ENCODE measurements at regions not wholly inside any gene's neighbourhood (a gene's known extent, or its start where the extent isn't known, plus 50 kb on each side); places are given as distances from the start of the nearest gene placed in this dataset.

DNA sequence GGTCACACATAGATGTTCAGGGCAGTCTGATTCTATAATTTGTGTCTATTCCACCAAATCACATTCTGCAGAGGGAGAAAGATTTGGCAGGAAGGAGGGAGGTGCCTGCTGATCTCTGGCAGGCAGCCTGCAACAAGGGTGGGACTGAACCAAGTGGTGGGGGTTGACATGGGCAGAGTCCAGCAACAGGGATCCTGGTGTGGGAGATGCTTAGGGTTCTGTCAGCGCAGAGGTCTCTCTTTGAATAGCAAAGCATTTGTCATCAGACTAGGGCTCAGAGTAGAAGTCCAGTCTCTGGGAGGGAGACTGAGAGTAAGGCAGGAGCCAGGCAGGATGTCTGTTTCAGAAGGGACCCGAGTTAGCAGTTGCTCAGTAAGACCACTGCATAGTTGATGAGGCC lies 94.6 kb downstream of the UTP18 start:
- no peaks in the 10 kb centered on the region for H3K9me3 ChIP-seq
- H3K36me3 ChIP-seq = no peaks in the 10 kb centered on the region
- intact Hi-C loops (cut with DNase I; ENCODE audit: low total_unique reads) = no loop called here
- H3K27me3 ChIP-seq = no peaks in the 10 kb centered on the region
- H3K27ac ChIP-seq = no peak overlapping the region
- H3K4me1 ChIP-seq = no peaks in the 10 kb centered on the region
- no peak for DNase-seq
- no peak overlapping the region for H3K4me3 ChIP-seq
- TF ChIP-seq, protein P1, sequence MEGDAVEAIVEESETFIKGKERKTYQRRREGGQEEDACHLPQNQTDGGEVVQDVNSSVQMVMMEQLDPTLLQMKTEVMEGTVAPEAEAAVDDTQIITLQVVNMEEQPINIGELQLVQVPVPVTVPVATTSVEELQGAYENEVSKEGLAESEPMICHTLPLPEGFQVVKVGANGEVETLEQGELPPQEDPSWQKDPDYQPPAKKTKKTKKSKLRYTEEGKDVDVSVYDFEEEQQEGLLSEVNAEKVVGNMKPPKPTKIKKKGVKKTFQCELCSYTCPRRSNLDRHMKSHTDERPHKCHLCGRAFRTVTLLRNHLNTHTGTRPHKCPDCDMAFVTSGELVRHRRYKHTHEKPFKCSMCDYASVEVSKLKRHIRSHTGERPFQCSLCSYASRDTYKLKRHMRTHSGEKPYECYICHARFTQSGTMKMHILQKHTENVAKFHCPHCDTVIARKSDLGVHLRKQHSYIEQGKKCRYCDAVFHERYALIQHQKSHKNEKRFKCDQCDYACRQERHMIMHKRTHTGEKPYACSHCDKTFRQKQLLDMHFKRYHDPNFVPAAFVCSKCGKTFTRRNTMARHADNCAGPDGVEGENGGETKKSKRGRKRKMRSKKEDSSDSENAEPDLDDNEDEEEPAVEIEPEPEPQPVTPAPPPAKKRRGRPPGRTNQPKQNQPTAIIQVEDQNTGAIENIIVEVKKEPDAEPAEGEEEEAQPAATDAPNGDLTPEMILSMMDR (IDR thresholded peaks at IDR 0.05) = no peak
- TF ChIP-seq POLR2A (IDR thresholded peaks at IDR 0.05) = no peak

DNA sequence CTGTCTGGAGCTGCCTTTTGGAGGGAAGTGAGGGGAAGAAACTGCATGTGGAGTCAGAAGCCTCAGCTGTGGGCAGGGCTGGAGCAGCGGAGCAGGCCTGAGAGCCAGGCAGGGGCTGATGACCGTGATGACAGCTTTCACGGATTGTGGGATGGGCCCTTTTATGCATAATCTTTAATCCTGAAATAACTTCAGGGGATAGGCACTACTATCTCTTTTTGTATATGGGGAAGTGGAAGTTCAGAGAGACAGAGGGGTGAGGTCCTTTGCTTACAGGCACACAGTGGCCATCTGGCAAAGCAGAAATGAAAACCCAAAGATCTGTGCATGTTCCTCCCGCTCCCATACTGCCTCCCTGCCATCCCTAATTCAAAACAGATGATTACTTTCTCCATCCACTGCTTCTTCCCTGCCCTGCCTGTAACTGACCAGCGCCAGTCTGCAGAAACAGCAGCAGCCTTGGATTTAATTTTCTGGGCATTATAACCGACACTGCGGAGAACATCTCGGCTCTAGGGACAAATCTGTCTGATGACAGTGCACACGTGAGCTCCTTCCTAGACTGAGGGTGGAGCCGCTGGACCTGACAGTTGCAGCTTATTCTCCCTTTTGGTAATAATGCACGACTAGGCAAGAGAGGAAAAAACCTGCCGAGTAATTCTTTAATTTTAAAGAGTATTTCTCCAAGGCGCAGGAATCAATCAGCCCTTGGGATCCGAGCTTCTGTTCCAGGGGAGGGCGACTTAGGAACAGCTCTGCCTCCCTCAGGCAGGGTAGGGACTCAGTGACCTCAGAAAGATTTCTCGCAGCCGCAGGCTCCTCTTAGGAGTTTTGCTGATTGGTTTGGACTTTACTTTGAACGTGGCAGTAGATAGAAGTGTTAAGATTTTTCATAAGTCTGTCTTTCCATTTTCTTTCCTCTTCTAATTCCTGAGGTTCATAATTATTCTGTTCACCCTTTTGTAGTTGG lies 95.4 kb downstream of the UTP18 start:
- DNase-seq = no peak
- Histone ChIP-seq H3K9me3 (no peaks in the 10 kb centered on the region), H3K4me1 (no peaks in the 10 kb centered on the region), H3K36me3 (no peaks in the 10 kb centered on the region), H3K4me3 (no peak overlapping the region), H3K27ac (no peak overlapping the region), H3K27me3 (no peaks in the 10 kb centered on the region)
- intact Hi-C loops (cut with DNase I; ENCODE audit: low total_unique reads) = no loop called here
- TF ChIP-seq POLR2A (IDR thresholded peaks at IDR 0.05) = no peak
- TF ChIP-seq, protein P1 (IDR thresholded peaks at IDR 0.05) = no peak

DNA sequence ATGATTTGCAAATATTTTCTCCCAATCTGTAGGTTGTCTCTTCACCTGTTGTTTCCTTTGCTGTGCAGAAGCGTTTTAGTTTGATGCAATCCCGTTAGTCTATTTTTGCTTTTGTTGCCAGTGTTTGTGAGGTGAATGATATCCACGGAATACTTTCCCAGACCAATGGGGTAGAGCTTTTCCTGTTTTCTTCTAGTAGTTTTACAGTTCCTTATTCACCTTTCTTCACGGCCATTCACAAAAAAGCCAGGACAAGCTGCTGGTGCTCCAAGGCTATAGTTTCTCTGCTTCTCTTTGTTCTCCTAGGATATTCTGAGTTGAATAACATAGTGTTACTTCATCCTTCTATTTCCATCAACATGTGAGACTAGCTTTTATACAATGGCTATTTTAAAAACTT lies 98.7 kb downstream of the UTP18 start:
- intact Hi-C loops (cut with DNase I; ENCODE audit: low total_unique reads) = no loop called here
- no peak for DNase-seq
- Histone ChIP-seq H3K9me3 (no peaks in the 10 kb centered on the region), H3K4me3 (no peak overlapping the region), H3K4me1 (no peaks in the 10 kb centered on the region), H3K27ac (no peak overlapping the region), H3K36me3 (no peaks in the 10 kb centered on the region), H3K27me3 (no peaks in the 10 kb centered on the region)
- TF ChIP-seq POLR2A (IDR thresholded peaks at IDR 0.05) = no peak

DNA sequence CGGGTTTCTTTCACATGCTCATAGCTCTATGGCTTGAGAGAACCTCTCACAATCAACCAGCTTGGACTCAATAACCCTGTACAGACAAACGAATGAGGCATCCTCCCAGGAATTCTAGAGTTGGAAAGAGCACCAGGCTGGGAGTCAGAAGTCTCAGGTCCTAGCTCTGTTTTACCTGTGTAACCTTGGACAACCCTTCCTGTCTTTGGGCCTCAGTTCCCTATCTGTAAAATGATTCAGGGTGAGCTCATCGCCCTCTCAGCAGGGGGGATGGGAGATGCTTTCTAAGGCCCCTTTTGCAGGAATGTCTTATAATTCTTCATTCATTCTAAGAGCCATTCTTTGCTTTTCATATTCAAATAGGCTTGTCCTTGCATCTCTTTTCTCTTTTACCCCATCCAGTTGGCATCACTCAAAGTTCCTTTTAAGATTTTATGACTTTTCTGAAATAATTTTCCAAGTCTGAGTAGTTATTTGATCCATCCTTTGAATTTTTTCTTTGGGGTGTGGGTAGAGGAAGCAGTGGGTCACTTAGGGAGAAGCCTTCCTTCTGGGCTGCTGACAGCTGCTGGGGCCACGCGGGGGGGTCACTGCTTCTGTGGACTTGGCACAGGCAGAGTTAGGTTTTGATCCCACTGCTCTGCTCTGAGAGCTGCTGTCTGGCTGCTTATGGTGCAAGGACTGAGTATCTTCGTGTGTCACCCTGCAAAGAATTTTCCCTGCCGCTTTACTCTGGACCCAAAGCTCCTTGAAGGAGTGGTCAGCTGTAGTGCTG lies 102.7 kb downstream of the UTP18 start:
- Histone ChIP-seq H3K4me1 (no peaks in the 10 kb centered on the region), H3K36me3 (no peaks in the 10 kb centered on the region), H3K9me3 (no peaks in the 10 kb centered on the region), H3K4me3 (no peak overlapping the region), H3K27me3 (no peaks in the 10 kb centered on the region), H3K27ac (no peak overlapping the region)
- no peak for DNase-seq
- intact Hi-C loops (cut with DNase I; ENCODE audit: low total_unique reads) = no loop called here
- no peak for TF ChIP-seq POLR2A (IDR thresholded peaks at IDR 0.05)
- TF ChIP-seq, protein P1 (IDR thresholded peaks at IDR 0.05) = no peak

DNA sequence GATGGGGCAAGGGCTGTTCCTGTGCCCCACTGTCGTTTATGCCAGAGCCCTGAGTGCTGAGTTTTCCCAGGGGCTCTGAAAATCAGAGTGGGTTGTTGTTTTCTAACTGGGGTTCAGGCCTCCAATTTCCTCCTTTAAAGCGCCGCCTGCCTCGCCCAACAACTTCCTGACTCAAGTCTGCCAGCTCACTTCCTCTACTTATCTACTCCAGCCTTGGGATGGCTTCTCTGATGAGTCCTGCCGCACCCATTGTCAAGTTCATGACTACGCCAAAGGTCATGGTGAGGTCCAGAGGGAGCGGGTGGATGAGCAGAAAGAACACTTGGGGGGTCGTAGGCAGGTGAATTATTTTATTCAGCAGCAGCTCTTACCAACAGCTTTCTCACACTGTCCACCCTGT lies 104.7 kb downstream of the UTP18 start:
- Histone ChIP-seq H3K27me3 (no peaks in the 10 kb centered on the region), H3K4me1 (no peaks in the 10 kb centered on the region), H3K9me3 (no peaks in the 10 kb centered on the region), H3K4me3 (no peak overlapping the region), H3K27ac (no peak overlapping the region), H3K36me3 (no peaks in the 10 kb centered on the region)
- intact Hi-C loops (cut with DNase I; ENCODE audit: low total_unique reads) = no loop called here
- no peak for DNase-seq
- TF ChIP-seq, protein P1 (IDR thresholded peaks at IDR 0.05) = no peak
- TF ChIP-seq POLR2A (IDR thresholded peaks at IDR 0.05) = no peak

Data from uterus (tissue), 3 donors.